Daoy (cell line): ENCODE measurements at regions not wholly inside any gene's neighbourhood (a gene's known extent, or its start where the extent isn't known, plus 50 kb on each side); places are given as distances from the start of the nearest gene placed in this dataset.

Experiments used
- DNase-seq: peaks from one replicate; pipeline ENCODE4 v3.0.0-alpha.2; 2015; ENCODE audit warnings: low read depth

- DNase-seq = no peak
Measured at GRCh38 chr3:6182476-6182875, 678.4 kb upstream of the GRM7 start.

GRCh38 chr3:6182909-6183308 is 678.0 kb upstream of the GRM7 start:
- DNase-seq = no peak

GRCh38 chr3:6189384-6189783 is 671.5 kb upstream of the GRM7 start:
- no peak for DNase-seq

- DNase-seq = no peak
Measured at GRCh38 chr3:6204891-6205290, 656.0 kb upstream of the GRM7 start.

- DNase-seq = no peak
Measured at GRCh38 chr3:6216135-6217026, 644.5 kb upstream of the GRM7 start.

GRCh38 chr3:6220447-6220846 is 640.5 kb upstream of the GRM7 start:
- DNase-seq = no peak

GRCh38 chr3:6222069-6222468 is 638.8 kb upstream of the GRM7 start:
- DNase-seq = no peak

GRCh38 chr3:6223572-6223971 is 637.3 kb upstream of the GRM7 start:
- no peak for DNase-seq

GRCh38 chr3:6228958-6229683 is 631.8 kb upstream of the GRM7 start:
- DNase-seq = no peak

- no peak for DNase-seq
Measured at GRCh38 chr3:6229778-6230410, 631.0 kb upstream of the GRM7 start.

- DNase-seq = no peak
Measured at GRCh38 chr3:6242104-6242503, 618.8 kb upstream of the GRM7 start.

GRCh38 chr3:6248528-6248927 is 612.4 kb upstream of the GRM7 start:
- DNase-seq = no peak

- no peak for DNase-seq
Measured at GRCh38 chr3:6249679-6250078, 611.2 kb upstream of the GRM7 start.

GRCh38 chr3:6250167-6250566 is 610.7 kb upstream of the GRM7 start:
- no peak for DNase-seq

GRCh38 chr3:6251612-6252400 is 609.1 kb upstream of the GRM7 start:
- no peak for DNase-seq

GRCh38 chr3:6254490-6254889 is 606.4 kb upstream of the GRM7 start:
- DNase-seq = no peak

- no peak for DNase-seq
Measured at GRCh38 chr3:6255229-6255628, 605.7 kb upstream of the GRM7 start.

- no peak for DNase-seq
Measured at GRCh38 chr3:6260551-6261191, 600.2 kb upstream of the GRM7 start.

GRCh38 chr3:6262010-6262409 is 598.9 kb upstream of the GRM7 start:
- no peak for DNase-seq

- DNase-seq = no peak
Measured at GRCh38 chr3:6264036-6264435, 596.9 kb upstream of the GRM7 start.

GRCh38 chr3:6264906-6265305 is 596.0 kb upstream of the GRM7 start:
- no peak for DNase-seq
